HepG2 (cell line): ENCODE measurements at regions not wholly inside any gene's neighbourhood (a gene's known extent, or its start where the extent isn't known, plus 50 kb on each side); places are given as distances from the start of the nearest gene placed in this dataset.
A peak's percentile ranks its signal among the peaks of the same experiment; 100 is the strongest.

Experiments
- ATAC-seq: fragments of 200-7000 bp; cut with Tn5 transposase; 3 replicates; pipeline ENCODE4 v1.9.1; 2020; ENCODE audit warnings: mild to moderate bottlenecking, moderate library complexity
- BruUV-seq: library from RNA; stranded (reverse); fragments of 400-500 nt; replicated peaks from 2 replicates; lab custom pipeline; 2021; lab: Mats Ljungman, UMichigan
- CTCF ChIA-PET: fragments of 300-600 bp; formaldehyde crosslinking; extraction: SDS; loops from one replicate; lab custom pipeline; 2021; ENCODE audit warnings: low total read pairs, inconsistent platforms, low intra/inter-chr PET ratio; lab: Yijun Ruan, JAX
- POLR2A ChIA-PET: fragments of 350-600 bp; sonication (Branson Sonifier 250); formaldehyde crosslinking; loops from one replicate; lab custom pipeline; 2020; ENCODE audit warnings: antibody characterized with exemption, inconsistent platforms; lab: Yijun Ruan, JAX
- DNase-seq: peaks from one replicate; pipeline ENCODE4 v3.0.0-alpha.2; 2015; ENCODE audit warnings: low spot score
- FAIRE-seq: peaks from 3 replicates; lab custom pipeline; 2011; peaks lifted over from hg19 to GRCh38; lab: Jason Lieb, UNC
- H2AFZ ChIP-seq: one replicate; pipeline ENCODE4 v1.6.1; 2011; ENCODE audit warnings: low read length, inconsistent platforms
- H3K27ac ChIP-seq: fragments of 300-600 bp; 3 replicates; pipeline ENCODE4 v1.8.0; 2011; ENCODE audit warnings: mixed run types, mild to moderate bottlenecking, mixed read lengths, low read length, inconsistent platforms; ENCODE audit not compliant: insufficient read depth; ENCODE audit errors: extremely low read length
- H3K27me3 ChIP-seq, 2 experiments: fragments of 200-600 bp in 1 of 2; 2 replicates in 1 of 2; 3 replicates in 1 of 2; pipeline versions ENCODE4 v1.6.0 to v1.8.0; 2011; ENCODE audit warnings: low read length in 2 of 2, mild to moderate bottlenecking in 2 of 2, moderate library complexity in 2 of 2, inconsistent platforms in 1 of 2; ENCODE audit not compliant: insufficient read depth in 2 of 2, control insufficient read depth in 1 of 2
- H3K36me3 ChIP-seq, 2 experiments: fragments of 200-600 bp in 1 of 2; replicated peaks in 1 of 2; 2 replicates in 1 of 2; 3 replicates in 1 of 2; pipeline versions ENCODE4 v1.5.1 to v1.8.0; 2011; ENCODE audit warnings: low read length in 2 of 2, inconsistent platforms in 1 of 2; ENCODE audit not compliant: insufficient read depth in 2 of 2, control insufficient read depth in 1 of 2
- H3K4me1 ChIP-seq: 2 replicates; pipeline ENCODE4 v1.5.1; 2012; ENCODE audit warnings: low read length, inconsistent platforms; ENCODE audit not compliant: insufficient read depth
- H3K4me2 ChIP-seq: 2 replicates; pipeline ENCODE4 v1.6.0; 2011; ENCODE audit warnings: low read depth, low read length, inconsistent platforms
- H3K4me3 ChIP-seq, 3 experiments: fragments of 200-600 bp in 1 of 3; sonication (generic), shearing (Covaris generic) in 1 of 3; replicated peaks in 1 of 3; 2 replicates each; pipeline ENCODE4 v1.5.1; 2011 to 2016; ENCODE audit warnings: low read length in 3 of 3, inconsistent platforms in 2 of 3, low read depth in 2 of 3, mild to moderate bottlenecking in 2 of 3, control low read depth in 1 of 3, mixed read lengths in 1 of 3; ENCODE audit not compliant: insufficient read depth in 1 of 3
- H3K79me2 ChIP-seq: one replicate; pipeline ENCODE4 v1.6.1; 2011; ENCODE audit warnings: low read length, inconsistent platforms; ENCODE audit not compliant: insufficient read depth
- H3K9ac ChIP-seq: 2 replicates; pipeline ENCODE4 v1.6.0; 2011; ENCODE audit warnings: mild to moderate bottlenecking, low read depth, low read length, inconsistent platforms; ENCODE audit not compliant: insufficient read depth
- H3K9me3 ChIP-seq: 2 replicates; pipeline ENCODE4 v1.5.1; 2012; ENCODE audit warnings: mild to moderate bottlenecking, low read length
- H4K20me1 ChIP-seq: 2 replicates; pipeline ENCODE4 v1.6.0; 2011; ENCODE audit warnings: inconsistent platforms, mild to moderate bottlenecking, low read length, moderate library complexity; ENCODE audit not compliant: insufficient read depth
- ARID2 ChIP-seq: sonication (generic); formaldehyde crosslinking; IDR thresholded peaks from 2 replicates; pipeline ENCODE4 v1.8.1; 2022; ENCODE audit warnings: mild to moderate bottlenecking, missing genetic modification reagents, borderline replicate concordance
- ATF7 ChIP-seq, 2 experiments: fragments of 450-650 bp in 1 of 2; sonication (generic) in 1 of 2; formaldehyde crosslinking in 1 of 2; IDR thresholded peaks; 2 replicates each; pipeline versions ENCODE4 v1.4.0 to v1.6.1; 2016 to 2020; ENCODE audit warnings: antibody characterized with exemption in 1 of 2, mild to moderate bottlenecking in 1 of 2, missing genetic modification reagents in 1 of 2
- CREB1 ChIP-seq, 2 experiments: fragments of 450-650 bp in 1 of 2; IDR thresholded peaks; 2 replicates each; pipeline ENCODE4 v1.6.1; 2016 to 2017; ENCODE audit warnings: control low read depth in 1 of 2, mild to moderate bottlenecking in 1 of 2, missing compliant biosample characterization in 1 of 2, missing genetic modification characterization in 1 of 2
- ELF4 ChIP-seq: sonication (generic); formaldehyde crosslinking; IDR thresholded peaks from 2 replicates; pipeline ENCODE4 v1.5.0; 2020; ENCODE audit warnings: missing genetic modification reagents, mild to moderate bottlenecking, moderate library complexity, borderline replicate concordance
- HIVEP1 ChIP-seq: sonication (generic); formaldehyde crosslinking; IDR thresholded peaks from 2 replicates; pipeline ENCODE4 v1.4.0; 2020; ENCODE audit warnings: mild to moderate bottlenecking, missing genetic modification reagents
- NFYB ChIP-seq: sonication (generic); formaldehyde crosslinking; IDR thresholded peaks from 2 replicates; pipeline ENCODE4 v1.4.0; 2020; ENCODE audit warnings: missing genetic modification reagents
- PCBP2 ChIP-seq: fragments of 200-400 bp; formaldehyde crosslinking; optimal IDR thresholded peaks from 2 replicates; pipeline ENCODE3; 2018; ENCODE audit warnings: low read length, low read depth; ENCODE audit not compliant: poor library complexity, severe bottlenecking
- PRMT3 ChIP-seq: sonication (generic); formaldehyde crosslinking; IDR thresholded peaks from 2 replicates; pipeline ENCODE4 v1.8.1; 2022; ENCODE audit warnings: low read depth, mild to moderate bottlenecking, moderate library complexity, missing genetic modification reagents, borderline replicate concordance
- PRPF4 ChIP-seq: fragments of 200-400 bp; formaldehyde crosslinking; IDR thresholded peaks from 2 replicates; pipeline ENCODE4 v1.6.1; 2016; ENCODE audit warnings: low read length, low read depth; ENCODE audit not compliant: poor library complexity, severe bottlenecking
- SIN3B ChIP-seq: fragments of 150-350 bp; IDR thresholded peaks from 2 replicates; pipeline ENCODE4 v1.6.1; 2014; ENCODE audit warnings: low read length
- SRSF1 ChIP-seq: fragments of 200-400 bp; formaldehyde crosslinking; optimal IDR thresholded peaks from 2 replicates; pipeline ENCODE3; 2017; ENCODE audit warnings: mild to moderate bottlenecking, low read depth, low read length, moderate library complexity
- ZFP41 ChIP-seq: sonication (generic); formaldehyde crosslinking; IDR thresholded peaks from 2 replicates; pipeline ENCODE4 v1.4.0; 2020; ENCODE audit warnings: mild to moderate bottlenecking, missing genetic modification reagents, borderline replicate concordance
- ZNF230 ChIP-seq: sonication (generic); formaldehyde crosslinking; IDR thresholded peaks from 2 replicates; pipeline ENCODE4 v1.4.0; 2020; ENCODE audit warnings: mild to moderate bottlenecking, missing genetic modification reagents
- ZNF337 ChIP-seq: sonication (generic); formaldehyde crosslinking; IDR thresholded peaks from 2 replicates; pipeline ENCODE4 v1.5.1; 2020; ENCODE audit warnings: missing genetic modification reagents, low read depth, mild to moderate bottlenecking, borderline replicate concordance
- ZNF343 ChIP-seq: sonication (generic); formaldehyde crosslinking; IDR thresholded peaks from 2 replicates; pipeline ENCODE4 v1.4.0; 2020; ENCODE audit warnings: mild to moderate bottlenecking, missing genetic modification reagents
- ZNF556 ChIP-seq: sonication (generic); formaldehyde crosslinking; IDR thresholded peaks from 2 replicates; pipeline ENCODE4 v1.4.0; 2020; ENCODE audit warnings: mild to moderate bottlenecking, missing genetic modification reagents, borderline replicate concordance
- ZNF746 ChIP-seq: sonication (generic); formaldehyde crosslinking; IDR thresholded peaks from 2 replicates; pipeline ENCODE4 v1.8.0; 2022; ENCODE audit warnings: mild to moderate bottlenecking, missing genetic modification reagents
- WGBS: methylation state at CpG from one replicate; pipeline ENCODE4 v1.1.6; 2017; ENCODE audit warnings: low lambda C conversion rate; 5-methylcytosine and 5-hydroxymethylcytosine counted together
- in situ Hi-C: cut with HindIII; loops from 2 replicates; pipeline ENCODE4 v1.10.0; 2017; ENCODE audit warnings: low pct_unique_long_range_greater_than_20kb; ENCODE audit not compliant: extremely low pct_ligation_motif_present
- intact Hi-C: fragments of 100-400 bp; cut with micrococcal nuclease; formaldehyde crosslinking; loops from one replicate; pipeline ENCODE4 v1.10.0; 2022; ENCODE audit not compliant: unreplicated experiment
- TF ChIP-seq, protein P1 (sequence below): sonication (generic); formaldehyde crosslinking; IDR thresholded peaks from 2 replicates; pipeline ENCODE4 v1.4.0; 2020; ENCODE audit warnings: mild to moderate bottlenecking, missing genetic modification reagents
- TF ChIP-seq, protein P2 (sequence below): sonication (generic); formaldehyde crosslinking; IDR thresholded peaks from 2 replicates; pipeline ENCODE4 v1.8.1; 2023; ENCODE audit warnings: missing genetic modification reagents, mild to moderate bottlenecking, borderline replicate concordance

DNA sequence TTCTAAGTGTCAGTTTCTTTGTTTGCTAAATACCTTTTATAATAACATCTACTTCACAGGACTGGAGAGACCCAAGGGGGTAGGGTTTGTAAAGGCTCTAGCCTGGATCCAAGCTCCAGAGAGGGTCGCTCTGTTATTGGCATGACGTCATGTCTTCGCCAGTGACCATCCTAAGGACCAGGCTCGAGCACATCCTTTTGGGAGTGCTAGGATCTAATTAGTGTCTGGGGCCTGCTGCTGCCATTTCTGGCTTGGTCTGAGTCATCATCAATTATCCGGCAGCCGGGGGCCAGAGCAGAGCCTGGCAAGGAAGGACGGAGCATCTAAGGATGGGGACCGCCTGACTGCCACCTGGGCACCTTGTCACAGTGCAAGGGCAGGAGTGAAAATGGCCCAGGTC lies 153.0 kb downstream of the NSG2 start:
- ChIA-PET POLR2A (no interaction called here), CTCF (no interaction called here)
- Histone ChIP-seq H3K27ac (no peak overlapping the region), H3K9ac (no peak overlapping the region), H3K79me2 (no peaks in the 10 kb centered on the region), H3K9me3 (no peaks in the 10 kb centered on the region), H3K4me2 (no peak overlapping the region), H3K36me3 (no peaks in the 10 kb centered on the region), H3K4me3 (no peak overlapping the region), H3K4me1 (no peaks in the 10 kb centered on the region), H3K27me3 (no peaks in the 10 kb centered on the region; a peak in 1 of 5 replicates), H4K20me1 (no peaks in the 10 kb centered on the region), H2AFZ (no peak overlapping the region)
- DNase-seq (no peak), ATAC-seq (no peak), FAIRE-seq (no peak)
- intact Hi-C loops (no loop called here), in situ Hi-C loops (no loop called here)
- WGBS = no CpG with 5 or more reads among the region's 8 CpGs
- no TSS peak for BruUV-seq
- TF ChIP-seq CREB1 (IDR thresholded peaks at IDR 0.05) (peak; percentile 80), CREB1 (CRISPR knock-in tag; IDR thresholded peaks at IDR 0.05) (no peak), ATF7 (IDR thresholded peaks at IDR 0.05) (peak; percentile 81), ATF7 (CRISPR knock-in tag; IDR thresholded peaks at IDR 0.05) (no peak), PRMT3 (no peak), PRPF4 (no peak), PCBP2 (no peak)
- TF ChIP-seq, protein P1, sequence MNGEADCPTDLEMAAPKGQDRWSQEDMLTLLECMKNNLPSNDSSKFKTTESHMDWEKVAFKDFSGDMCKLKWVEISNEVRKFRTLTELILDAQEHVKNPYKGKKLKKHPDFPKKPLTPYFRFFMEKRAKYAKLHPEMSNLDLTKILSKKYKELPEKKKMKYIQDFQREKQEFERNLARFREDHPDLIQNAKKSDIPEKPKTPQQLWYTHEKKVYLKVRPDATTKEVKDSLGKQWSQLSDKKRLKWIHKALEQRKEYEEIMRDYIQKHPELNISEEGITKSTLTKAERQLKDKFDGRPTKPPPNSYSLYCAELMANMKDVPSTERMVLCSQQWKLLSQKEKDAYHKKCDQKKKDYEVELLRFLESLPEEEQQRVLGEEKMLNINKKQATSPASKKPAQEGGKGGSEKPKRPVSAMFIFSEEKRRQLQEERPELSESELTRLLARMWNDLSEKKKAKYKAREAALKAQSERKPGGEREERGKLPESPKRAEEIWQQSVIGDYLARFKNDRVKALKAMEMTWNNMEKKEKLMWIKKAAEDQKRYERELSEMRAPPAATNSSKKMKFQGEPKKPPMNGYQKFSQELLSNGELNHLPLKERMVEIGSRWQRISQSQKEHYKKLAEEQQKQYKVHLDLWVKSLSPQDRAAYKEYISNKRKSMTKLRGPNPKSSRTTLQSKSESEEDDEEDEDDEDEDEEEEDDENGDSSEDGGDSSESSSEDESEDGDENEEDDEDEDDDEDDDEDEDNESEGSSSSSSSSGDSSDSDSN = no peak

DNA sequence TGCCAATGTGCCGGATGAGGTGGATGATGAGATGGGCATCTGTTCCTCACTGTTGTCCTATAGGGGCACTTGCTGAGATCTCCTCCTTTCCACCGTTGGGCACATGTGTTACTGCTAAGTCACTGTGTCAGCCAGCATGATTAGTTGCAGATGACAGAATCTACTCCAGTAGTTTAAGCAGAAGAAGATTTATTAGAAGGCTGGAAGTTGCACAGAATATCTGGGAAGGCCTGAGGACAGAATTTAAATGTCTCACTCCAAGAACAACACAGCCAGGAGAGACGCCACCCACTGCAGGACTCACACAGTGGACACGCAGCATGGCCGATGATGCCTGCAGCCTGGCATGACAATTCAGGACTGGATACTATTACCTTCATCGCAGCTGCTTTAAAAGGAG lies 157.5 kb downstream of the NSG2 start:
- in situ Hi-C loops (no loop called here), intact Hi-C loops (no loop called here)
- POLR2A ChIA-PET = no interaction called here
- no peak overlapping the region for H3K4me2 ChIP-seq
- H3K79me2 ChIP-seq = no peaks in the 10 kb centered on the region
- no peak overlapping the region for H2AFZ ChIP-seq
- H3K36me3 ChIP-seq = no peaks in the 10 kb centered on the region
- no TSS peak for BruUV-seq
- H3K9me3 ChIP-seq = no peaks in the 10 kb centered on the region
- H3K27ac ChIP-seq = no peak overlapping the region
- H3K4me3 ChIP-seq = no peak overlapping the region
- ATAC-seq (no peak), DNase-seq (no peak), FAIRE-seq (no peak)
- CTCF ChIA-PET = no interaction called here
- H3K4me1 ChIP-seq = no peaks in the 10 kb centered on the region
- no peaks in the 10 kb centered on the region for H4K20me1 ChIP-seq
- H3K27me3 ChIP-seq = no peaks in the 10 kb centered on the region; a peak in 1 of 5 replicates
- H3K9ac ChIP-seq = no peak overlapping the region
- 52% methylated on average over 4 of the region's 6 CpGs for WGBS
- TF ChIP-seq SRSF1 = no peak
- no peak for TF ChIP-seq ARID2
- no peak for TF ChIP-seq ELF4 (CRISPR knock-in tag)
- no peak for TF ChIP-seq ZNF746
- TF ChIP-seq, protein P2, sequence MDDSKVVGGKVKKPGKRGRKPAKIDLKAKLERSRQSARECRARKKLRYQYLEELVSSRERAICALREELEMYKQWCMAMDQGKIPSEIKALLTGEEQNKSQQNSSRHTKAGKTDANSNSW = no peak
- no peak for TF ChIP-seq ZNF230
- no peak for TF ChIP-seq ZFP41 (CRISPR knock-in tag)
- TF ChIP-seq HIVEP1 (CRISPR knock-in tag) = no peak
- TF ChIP-seq ZNF343 (CRISPR knock-in tag) = no peak
- TF ChIP-seq ZNF556 (CRISPR knock-in tag) = no peak
- TF ChIP-seq NFYB (CRISPR knock-in tag) = no peak
- no peak for TF ChIP-seq SIN3B
- no peak for TF ChIP-seq ZNF337 (CRISPR knock-in tag)
